AG20443 (cell line): ENCODE measurements at regions not wholly inside any gene's neighbourhood (a gene's known extent, or its start where the extent isn't known, plus 50 kb on each side); places are given as distances from the start of the nearest gene placed in this dataset.
"Not testable (repeated sequence)": the region's sequence is repeated elsewhere in the genome, so short reads cannot be mapped to it uniquely, and the experiment has no call there.

ENCODE experiments used
- DNase-seq: peaks from one replicate; pipeline ENCODE4 v3.0.0; 2012; ENCODE audit warnings: low spot score, mixed read lengths

GRCh38 chr9:97103613-97104383, 64.9 kb upstream of the CTSV start:
- DNase-seq: not testable (repeated sequence)

GRCh38 chr9:97099540-97099939, 60.6 kb upstream of the CTSV start:
- not testable (repeated sequence) for DNase-seq

GRCh38 chr9:97096793-97097192, 57.9 kb upstream of the CTSV start:
- DNase-seq: no peak

- not testable (repeated sequence) for DNase-seq
These were observed 50.4 kb upstream of the CTSV start for GRCh38 chr9:97089361-97089760.
